Mucosa of gallbladder (tissue), 1 donor: ENCODE measurements at regions not wholly inside any gene's neighbourhood (a gene's known extent, or its start where the extent isn't known, plus 50 kb on each side); places are given as distances from the start of the nearest gene placed in this dataset.
"Not testable (repeated sequence)": the region's sequence is repeated elsewhere in the genome, so short reads cannot be mapped to it uniquely, and the experiment has no call there.

ENCODE experiments used
- DNase-seq: peaks from one replicate; pipeline ENCODE4 v3.0.0-alpha.2; 2020; ENCODE audit warnings: low spot score
- donor health status: DM: no; HTN: no; CAD: no.

- no peak for DNase-seq
These were observed 295.5 kb downstream of the MDFIC start for GRCh38 chr7:115217373-115217772.

GRCh38 chr7:115216652-115217051, 294.8 kb downstream of the MDFIC start:
- no peak for DNase-seq

DNA sequence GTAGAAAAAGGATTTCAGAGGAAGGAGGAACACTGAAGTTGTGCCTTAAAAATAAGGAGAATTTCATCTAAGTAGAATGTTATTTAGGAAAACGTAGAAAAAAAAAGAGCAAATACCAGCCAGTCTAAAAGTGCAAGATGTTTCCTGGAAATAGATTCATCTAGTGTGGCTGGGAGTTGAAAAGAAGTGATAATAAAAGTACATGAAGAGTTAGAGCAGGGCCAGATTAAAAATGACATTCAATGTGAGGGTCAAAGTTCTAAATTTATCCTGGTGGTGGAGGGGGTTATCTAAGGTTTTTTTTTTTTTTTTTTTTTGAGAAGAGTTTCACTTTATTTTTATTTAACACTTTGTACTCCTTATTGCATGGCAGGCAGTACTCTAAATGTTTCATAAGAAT, 289.3 kb downstream of the MDFIC start:
- no peak for DNase-seq

DNA sequence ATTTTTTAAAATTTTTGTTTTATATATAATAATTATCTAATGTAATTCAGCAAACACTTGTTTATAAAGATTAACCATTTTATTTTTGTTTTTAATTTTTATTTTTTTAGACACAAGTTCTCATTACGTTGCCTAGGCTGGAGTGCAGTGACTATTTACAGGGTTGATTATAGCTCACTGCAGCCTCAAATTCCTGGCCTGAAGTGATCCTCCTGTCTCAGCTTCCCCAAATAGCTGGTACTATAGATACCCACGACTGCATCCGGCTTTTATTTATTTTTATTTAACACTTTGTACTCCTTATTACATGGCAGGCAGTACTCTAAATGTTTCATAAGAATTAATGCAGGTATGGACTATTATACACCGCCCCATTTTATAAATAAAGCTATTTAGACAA, 288.7 kb downstream of the MDFIC start:
- DNase-seq: no peak

- DNase-seq: no peak
These were observed 287.0 kb downstream of the MDFIC start for GRCh38 chr7:115208710-115209560.

- DNase-seq: not testable (repeated sequence)
These were observed 284.5 kb downstream of the MDFIC start for GRCh38 chr7:115206374-115206773.

DNA sequence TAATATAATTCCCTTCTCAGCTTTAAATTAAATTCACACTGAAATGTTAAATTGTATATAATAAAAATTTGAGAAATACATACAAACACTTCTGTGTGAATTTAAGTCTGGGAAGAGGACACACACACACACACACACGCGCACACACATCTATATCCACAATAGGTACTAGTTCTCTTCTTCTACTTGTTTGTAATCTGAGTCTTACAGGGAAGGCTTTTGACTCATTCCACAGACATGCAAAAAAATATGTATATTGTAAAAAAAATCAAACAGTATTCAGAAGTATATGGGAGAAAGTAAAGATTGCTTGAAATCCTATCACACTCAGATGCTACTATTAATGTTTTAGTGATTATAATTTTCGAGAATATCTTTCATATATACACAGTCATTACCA, 276.2 kb downstream of the MDFIC start:
- no peak for DNase-seq

- no peak for DNase-seq
These were observed 273.3 kb downstream of the MDFIC start for GRCh38 chr7:115195208-115195607.

DNA sequence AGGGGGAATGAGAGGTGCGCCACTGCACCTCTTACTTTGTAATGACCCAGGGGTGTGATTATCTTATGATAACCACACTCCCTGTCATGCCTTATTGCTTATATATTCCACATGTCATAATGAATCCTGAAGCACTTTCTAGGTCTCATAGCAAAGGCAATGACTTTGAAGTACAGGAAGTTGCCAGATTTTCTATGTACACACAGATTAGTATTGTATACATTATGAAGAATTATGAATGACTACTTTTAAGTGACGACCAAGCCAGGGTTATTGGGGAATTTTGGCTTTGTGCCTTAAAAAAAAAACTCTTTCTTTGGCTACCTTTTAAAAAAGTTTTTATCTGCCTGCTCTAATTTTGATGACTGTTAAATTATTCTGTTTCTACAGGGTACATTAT, 269.6 kb downstream of the MDFIC start:
- no peak for DNase-seq

- no peak for DNase-seq
These were observed 261.6 kb downstream of the MDFIC start for GRCh38 chr7:115183431-115184057.

- no peak for DNase-seq
These were observed 256.9 kb downstream of the MDFIC start for GRCh38 chr7:115178835-115179234.

- DNase-seq: no peak
These were observed 255.9 kb downstream of the MDFIC start for GRCh38 chr7:115177823-115178222.

GRCh38 chr7:115177103-115177502, 255.2 kb downstream of the MDFIC start:
- no peak for DNase-seq

DNA sequence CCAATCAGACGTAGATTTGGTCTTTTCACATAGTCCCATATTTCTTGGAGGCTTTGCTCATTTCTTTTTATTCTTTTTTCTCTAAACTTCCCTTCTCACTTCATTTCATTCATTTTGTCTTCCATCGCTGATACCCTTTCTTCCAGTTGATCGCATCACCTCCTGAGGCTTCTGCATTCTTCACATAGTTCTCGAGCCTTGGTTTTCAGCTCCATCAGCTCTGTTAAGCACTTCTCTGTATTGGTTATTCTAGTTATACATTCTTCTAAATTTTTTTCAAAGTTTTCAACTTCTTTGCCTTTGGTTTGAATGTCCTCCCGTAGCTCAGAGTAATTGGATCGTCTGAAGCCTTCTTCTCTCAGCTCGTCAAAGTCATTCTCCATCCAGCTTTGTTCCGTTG, 250.5 kb downstream of the MDFIC start:
- not testable (repeated sequence) for DNase-seq

DNA sequence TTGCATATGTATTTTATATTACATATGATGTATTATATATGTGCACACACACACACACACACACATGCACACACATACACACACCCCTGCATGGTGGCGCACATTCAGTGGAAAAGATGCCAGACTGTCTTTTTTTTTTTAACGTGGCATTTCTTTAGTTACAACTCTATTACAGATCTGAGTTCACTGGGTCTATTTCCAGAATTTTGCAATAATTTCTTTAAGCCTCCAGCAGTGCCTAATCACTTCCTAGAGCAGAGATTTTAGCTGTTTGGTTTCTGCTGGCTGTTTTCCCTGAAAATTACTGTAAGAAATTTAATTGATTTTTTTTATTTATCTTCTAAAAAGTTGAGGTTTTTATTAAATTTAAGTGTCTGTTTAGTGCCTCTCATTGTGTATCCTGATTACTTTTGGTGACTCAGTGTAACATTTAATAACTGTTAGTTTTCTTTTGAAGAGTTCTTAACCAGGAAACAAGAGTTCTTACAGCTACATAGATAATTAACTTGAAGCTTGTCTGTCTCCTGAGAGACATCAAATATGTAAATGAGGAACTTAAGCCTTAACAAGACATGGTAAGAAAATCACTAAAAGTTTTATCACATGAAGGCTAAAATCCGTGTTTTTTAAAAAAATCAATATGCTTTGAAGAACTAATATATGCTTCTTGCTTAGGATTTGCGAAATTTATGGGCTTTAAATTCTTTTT, 232.0 kb downstream of the MDFIC start:
- no peak for DNase-seq

DNA sequence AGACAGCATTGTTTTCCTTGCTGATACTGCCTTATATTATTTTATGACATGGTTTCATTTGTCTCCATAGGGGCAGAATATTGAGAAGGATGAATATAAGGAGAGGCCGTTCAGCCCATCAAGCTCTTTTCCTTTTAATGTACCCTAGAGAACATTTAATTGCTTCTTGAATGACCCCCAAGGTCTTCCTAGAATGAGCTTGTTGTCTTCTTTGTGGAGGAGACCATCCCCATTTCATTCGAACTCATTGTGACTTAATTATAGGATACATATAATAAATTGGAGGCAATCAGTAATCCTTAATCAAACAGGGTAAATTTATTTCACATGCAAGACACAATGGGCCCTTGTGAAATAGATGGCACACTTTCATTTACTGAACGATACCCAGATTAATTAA, 231.3 kb downstream of the MDFIC start:
- DNase-seq: no peak

- DNase-seq: no peak
These were observed 224.3 kb downstream of the MDFIC start for GRCh38 chr7:115146148-115146547.

DNA sequence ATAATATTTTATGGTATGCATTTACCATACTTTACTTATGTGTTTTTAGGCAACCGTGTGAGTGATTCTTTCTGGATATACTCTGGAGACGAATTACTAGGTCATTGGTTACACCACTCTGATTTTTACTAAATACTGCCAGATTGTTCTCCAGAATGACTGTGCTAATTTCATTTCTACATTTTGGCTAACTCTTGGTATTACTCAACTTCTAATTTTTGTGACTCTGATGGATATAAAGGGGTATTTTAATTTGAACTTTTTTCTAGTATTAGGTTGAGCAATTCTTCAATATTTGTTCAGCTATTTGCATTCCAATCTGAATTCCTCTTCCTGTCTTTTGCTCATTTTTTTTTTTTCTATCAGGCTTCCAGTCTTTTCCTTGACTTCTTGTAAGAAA, 223.6 kb downstream of the MDFIC start:
- DNase-seq: no peak

GRCh38 chr7:115137816-115138215, 215.9 kb downstream of the MDFIC start:
- no peak for DNase-seq

GRCh38 chr7:115136796-115137443, 215.0 kb downstream of the MDFIC start:
- no peak for DNase-seq

- DNase-seq: no peak
These were observed 214.0 kb downstream of the MDFIC start for GRCh38 chr7:115135769-115136410.

- DNase-seq: no peak
These were observed 213.3 kb downstream of the MDFIC start for GRCh38 chr7:115135146-115135545.
